AG04449 (cell line): ENCODE measurements at regions not wholly inside any gene's neighbourhood (a gene's known extent, or its start where the extent isn't known, plus 50 kb on each side); places are given as distances from the start of the nearest gene placed in this dataset.

ENCODE experiments used
- CTCF ChIA-PET: fragments of 350-600 bp; formaldehyde crosslinking; extraction: SDS; loops from one replicate; lab custom pipeline; 2021; ENCODE audit warnings: antibody characterized with exemption; lab: Yijun Ruan, JAX
- POLR2A ChIA-PET: fragments of 400-600, 350-600 bp; formaldehyde crosslinking; extraction: SDS; loops from one replicate; lab custom pipeline; 2020; ENCODE audit warnings: antibody characterized with exemption, inconsistent platforms; lab: Yijun Ruan, JAX
- DNase-seq: peaks from one replicate; pipeline ENCODE4 v3.0.0-alpha.2; 2010; ENCODE audit warnings: low read depth, low spot score
- H3K4me3 ChIP-seq: 2 replicates; pipeline ENCODE4 v1.5.1; 2011; ENCODE audit warnings: low read depth, mild to moderate bottlenecking, control low read depth, low read length
- TF ChIP-seq, protein P1 (sequence below): IDR thresholded peaks from one replicate; pipeline ENCODE4 v1.5.1; 2011; ENCODE audit warnings: mild to moderate bottlenecking, moderate library complexity, low read length, control low read depth, inconsistent platforms; ENCODE audit not compliant: insufficient read depth; ENCODE audit errors: missing control alignments

DNA sequence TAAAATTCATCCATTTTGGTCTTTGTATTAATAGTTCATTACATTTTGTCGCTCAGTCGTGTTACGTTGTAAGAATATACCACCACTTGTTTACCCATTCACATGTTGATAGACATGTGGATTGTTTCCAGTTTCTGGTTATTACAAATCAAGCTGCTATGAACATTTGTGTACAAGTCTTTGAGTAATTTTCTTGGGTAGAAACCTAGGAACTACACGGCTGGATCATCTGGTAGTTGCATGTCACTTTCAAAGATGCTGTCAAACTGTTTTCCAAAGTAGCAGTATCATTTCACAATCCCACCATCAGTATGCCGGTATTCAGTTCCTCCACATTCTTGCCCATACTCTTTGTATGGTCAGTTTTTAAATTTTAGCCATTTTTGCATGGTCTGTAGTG lies 98.0 kb downstream of the GASK1B start:
- CTCF ChIA-PET, result no interaction called here
- DNase-seq, result no peak
- TF ChIP-seq, protein P1, sequence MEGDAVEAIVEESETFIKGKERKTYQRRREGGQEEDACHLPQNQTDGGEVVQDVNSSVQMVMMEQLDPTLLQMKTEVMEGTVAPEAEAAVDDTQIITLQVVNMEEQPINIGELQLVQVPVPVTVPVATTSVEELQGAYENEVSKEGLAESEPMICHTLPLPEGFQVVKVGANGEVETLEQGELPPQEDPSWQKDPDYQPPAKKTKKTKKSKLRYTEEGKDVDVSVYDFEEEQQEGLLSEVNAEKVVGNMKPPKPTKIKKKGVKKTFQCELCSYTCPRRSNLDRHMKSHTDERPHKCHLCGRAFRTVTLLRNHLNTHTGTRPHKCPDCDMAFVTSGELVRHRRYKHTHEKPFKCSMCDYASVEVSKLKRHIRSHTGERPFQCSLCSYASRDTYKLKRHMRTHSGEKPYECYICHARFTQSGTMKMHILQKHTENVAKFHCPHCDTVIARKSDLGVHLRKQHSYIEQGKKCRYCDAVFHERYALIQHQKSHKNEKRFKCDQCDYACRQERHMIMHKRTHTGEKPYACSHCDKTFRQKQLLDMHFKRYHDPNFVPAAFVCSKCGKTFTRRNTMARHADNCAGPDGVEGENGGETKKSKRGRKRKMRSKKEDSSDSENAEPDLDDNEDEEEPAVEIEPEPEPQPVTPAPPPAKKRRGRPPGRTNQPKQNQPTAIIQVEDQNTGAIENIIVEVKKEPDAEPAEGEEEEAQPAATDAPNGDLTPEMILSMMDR, result no peak
- POLR2A ChIA-PET, result no interaction called here
- no peak overlapping the region for H3K4me3 ChIP-seq

DNA sequence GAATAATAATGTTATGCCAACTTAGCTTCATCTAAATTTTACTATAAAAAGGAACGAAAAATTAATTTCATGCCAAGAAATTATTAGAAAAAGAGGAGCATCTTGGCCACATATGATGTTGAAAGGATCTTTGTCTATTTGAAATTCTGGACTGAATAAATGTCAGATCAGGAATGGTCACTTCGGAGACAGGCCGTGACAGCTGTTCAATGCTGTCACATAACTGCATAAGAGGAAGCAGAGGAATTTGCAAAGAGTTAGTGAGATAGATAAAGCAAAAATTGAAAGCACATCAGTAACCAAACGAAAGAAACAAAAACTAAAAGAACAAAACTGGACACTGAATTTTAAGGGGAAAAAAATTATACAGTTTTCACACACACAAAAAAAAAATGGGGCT lies 100.9 kb downstream of the GASK1B start:
- DNase-seq, result no peak
- POLR2A ChIA-PET, result no interaction called here
- TF ChIP-seq, protein P1, result no peak
- CTCF ChIA-PET, result no interaction called here
- no peak overlapping the region for H3K4me3 ChIP-seq

DNA sequence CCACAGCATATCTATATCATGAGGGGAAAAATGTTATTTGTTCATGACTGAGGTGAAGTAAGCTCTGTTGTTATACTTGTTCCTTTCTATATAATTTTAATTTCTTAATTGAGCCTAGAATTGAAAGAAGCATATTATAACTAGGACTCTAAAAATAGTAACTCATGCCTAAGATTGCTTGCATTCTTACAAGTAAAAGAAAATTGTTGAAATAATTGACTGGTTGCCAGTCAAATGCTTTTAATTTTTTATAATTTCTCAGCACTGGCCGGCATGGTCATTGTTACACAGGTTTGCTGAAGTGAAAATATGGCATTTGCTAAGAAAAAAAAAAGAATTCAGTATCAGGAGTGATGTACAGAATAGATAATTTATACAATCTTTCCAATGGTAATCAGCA lies 104.8 kb downstream of the GASK1B start:
- ChIA-PET CTCF (interaction anchor here (0.7 kb wide), 1 partner anchor 86 kb away, joined by 3 read pairs; no protein-coding TSS in a partner anchor), POLR2A (no interaction called here)
- no peak for DNase-seq
- TF ChIP-seq, protein P1, result no peak
- H3K4me3 ChIP-seq, result no peak overlapping the region

DNA sequence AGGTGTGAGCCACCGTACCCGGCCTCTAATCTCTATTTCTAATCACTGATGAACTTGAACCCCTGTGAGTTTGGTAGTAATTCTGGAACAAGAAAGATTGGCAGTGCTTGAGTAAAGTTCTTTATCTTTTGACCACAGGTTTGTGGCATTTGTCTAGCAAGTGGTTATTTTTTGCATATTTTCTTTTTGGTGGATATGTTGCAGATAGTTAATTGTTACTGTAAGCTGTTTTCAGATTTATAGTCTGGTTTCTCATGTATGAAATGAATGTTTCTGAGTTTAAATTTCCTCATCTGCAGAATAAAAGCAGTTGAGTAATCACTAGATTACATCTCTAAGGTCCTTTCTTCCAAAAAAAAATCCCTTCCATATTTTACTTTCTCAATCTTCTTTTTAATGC lies 105.2 kb downstream of the GASK1B start:
- POLR2A ChIA-PET, result no interaction called here
- CTCF ChIA-PET, result interaction anchor here (0.7 kb wide), 1 partner anchor 87 kb away, joined by 3 read pairs; no protein-coding TSS in a partner anchor
- H3K4me3 ChIP-seq, result no peak overlapping the region
- DNase-seq, result no peak
- TF ChIP-seq, protein P1, result no peak

DNA sequence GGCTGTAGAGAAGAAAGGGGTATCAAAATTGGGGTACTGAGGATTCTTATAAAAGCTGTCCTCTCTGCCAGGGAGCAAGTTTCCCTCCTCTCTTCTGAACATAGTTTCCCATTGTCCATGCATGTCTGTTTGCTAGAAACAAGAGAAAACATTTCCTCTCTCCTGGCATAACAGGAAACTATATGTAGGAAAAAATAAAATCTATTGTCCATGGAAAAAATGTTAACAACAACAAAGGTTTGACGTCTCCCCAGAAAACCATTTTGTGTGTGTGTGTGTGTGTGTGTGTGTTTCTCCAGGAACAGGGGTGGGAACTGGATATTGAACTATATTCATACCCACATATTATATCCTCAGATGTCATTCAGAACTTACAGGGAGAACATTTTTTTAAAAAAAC lies 107.2 kb downstream of the GASK1B start:
- TF ChIP-seq, protein P1, result no peak
- no peak for DNase-seq

DNA sequence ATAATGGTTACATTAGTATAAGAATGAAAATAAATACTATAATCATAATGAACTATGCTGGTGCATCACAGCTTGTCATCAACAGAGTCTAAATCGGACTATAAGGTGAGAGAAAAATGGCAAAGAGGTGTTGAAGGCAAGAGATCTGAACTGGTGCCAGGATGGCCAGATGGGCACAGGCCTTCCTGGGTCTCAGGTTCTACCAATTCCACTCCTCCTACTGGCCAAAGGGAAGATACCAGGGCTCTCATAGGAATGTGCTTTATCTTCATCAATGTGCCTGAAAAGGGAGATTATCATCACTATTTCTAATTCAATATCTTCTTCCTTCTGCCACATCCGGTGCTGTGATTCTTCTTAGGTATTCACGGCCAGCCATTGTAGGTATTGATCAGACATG lies 107.6 kb downstream of the GASK1B start:
- CTCF ChIA-PET, result no interaction called here
- POLR2A ChIA-PET, result no interaction called here
- TF ChIP-seq, protein P1, result no peak
- DNase-seq, result no peak
- H3K4me3 ChIP-seq, result no peak overlapping the region

More for the DNA sequence above, 107.2 kb downstream of the GASK1B start:
- ChIA-PET POLR2A (no interaction called here), CTCF (no interaction called here)
- no peak overlapping the region for H3K4me3 ChIP-seq
